ENCODE measurements at regions not wholly inside any gene's neighbourhood (a gene's known extent, or its start where the extent isn't known, plus 50 kb on each side); places are given as distances from the start of the nearest gene placed in this dataset.
"Not testable (repeated sequence)": the region's sequence is repeated elsewhere in the genome, so short reads cannot be mapped to it uniquely, and the experiment has no call there.

DNA sequence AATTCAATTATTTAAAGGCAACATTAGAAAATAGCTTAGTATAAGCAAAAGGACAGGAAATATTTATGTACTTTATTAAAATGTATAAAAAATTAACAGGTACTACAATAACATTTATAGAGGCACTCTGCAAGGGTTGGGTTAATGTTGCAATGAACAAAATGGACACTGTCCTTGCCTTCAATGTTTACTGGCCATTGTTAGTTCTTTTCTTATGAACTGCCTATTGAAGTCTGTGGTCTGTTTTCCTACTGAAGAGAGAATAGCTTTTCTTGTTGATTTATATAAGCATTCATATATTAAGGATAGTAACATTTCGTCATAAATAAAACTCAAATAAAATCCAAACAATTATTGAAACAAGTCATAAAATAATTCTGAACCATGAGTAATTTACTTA, 135.3 kb upstream of the BEND6 start:
- Histone ChIP-seq H3K4me3 (no peak overlapping the region), H3K27ac (no peak overlapping the region)
- TF ChIP-seq, protein P1, sequence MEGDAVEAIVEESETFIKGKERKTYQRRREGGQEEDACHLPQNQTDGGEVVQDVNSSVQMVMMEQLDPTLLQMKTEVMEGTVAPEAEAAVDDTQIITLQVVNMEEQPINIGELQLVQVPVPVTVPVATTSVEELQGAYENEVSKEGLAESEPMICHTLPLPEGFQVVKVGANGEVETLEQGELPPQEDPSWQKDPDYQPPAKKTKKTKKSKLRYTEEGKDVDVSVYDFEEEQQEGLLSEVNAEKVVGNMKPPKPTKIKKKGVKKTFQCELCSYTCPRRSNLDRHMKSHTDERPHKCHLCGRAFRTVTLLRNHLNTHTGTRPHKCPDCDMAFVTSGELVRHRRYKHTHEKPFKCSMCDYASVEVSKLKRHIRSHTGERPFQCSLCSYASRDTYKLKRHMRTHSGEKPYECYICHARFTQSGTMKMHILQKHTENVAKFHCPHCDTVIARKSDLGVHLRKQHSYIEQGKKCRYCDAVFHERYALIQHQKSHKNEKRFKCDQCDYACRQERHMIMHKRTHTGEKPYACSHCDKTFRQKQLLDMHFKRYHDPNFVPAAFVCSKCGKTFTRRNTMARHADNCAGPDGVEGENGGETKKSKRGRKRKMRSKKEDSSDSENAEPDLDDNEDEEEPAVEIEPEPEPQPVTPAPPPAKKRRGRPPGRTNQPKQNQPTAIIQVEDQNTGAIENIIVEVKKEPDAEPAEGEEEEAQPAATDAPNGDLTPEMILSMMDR (IDR thresholded peaks at IDR 0.05): no peak
- DNase-seq (ENCODE audit: low spot score): no peak

DNA sequence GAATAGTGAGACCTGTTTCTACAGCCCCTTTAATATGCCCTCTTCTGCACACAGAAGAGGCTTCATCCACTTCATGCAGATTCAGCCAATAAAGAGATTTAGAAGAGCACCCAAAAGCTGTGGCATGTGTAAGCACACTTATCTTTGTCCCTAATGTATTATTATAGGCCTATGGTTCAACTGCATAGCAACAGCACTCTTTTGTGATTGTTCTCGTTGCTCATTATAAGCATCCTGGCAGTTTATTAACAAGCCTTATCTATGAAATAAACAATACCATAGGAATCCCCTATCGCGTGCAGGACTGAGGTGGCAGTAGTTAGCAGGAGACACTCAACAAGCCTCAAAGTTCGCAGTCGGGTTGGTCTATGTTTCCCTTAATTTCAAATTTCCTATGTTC, 138.5 kb upstream of the BEND6 start:
- TF ChIP-seq, protein P1 (IDR thresholded peaks at IDR 0.05): no peak
- Histone ChIP-seq H3K27ac (no peak overlapping the region), H3K4me3 (no peak overlapping the region)
- no peak for DNase-seq (ENCODE audit: low spot score)

DNA sequence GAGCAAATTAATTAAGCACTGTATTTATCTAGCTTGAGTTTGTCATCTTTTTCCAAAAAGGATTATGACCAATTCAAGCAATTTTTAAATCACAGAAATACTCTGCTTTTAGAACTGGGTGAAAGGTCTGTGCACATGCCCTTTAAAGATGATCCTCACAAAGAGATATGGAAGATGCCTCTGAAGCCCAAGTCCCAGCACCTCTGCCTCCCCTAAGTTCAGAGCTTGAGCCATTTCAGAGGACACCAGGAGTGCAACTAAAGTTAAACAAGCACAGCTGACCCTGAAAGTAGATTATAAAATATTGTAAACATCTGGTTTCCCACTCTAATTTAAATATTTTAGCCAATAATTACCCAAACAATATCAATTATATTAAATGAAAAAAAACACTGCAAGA, 139.5 kb upstream of the BEND6 start:
- TF ChIP-seq, protein P1 (IDR thresholded peaks at IDR 0.05): no peak
- H3K4me3 ChIP-seq: no peak overlapping the region
- H3K27ac ChIP-seq: no peak overlapping the region
- DNase-seq (ENCODE audit: low spot score): no peak

DNA sequence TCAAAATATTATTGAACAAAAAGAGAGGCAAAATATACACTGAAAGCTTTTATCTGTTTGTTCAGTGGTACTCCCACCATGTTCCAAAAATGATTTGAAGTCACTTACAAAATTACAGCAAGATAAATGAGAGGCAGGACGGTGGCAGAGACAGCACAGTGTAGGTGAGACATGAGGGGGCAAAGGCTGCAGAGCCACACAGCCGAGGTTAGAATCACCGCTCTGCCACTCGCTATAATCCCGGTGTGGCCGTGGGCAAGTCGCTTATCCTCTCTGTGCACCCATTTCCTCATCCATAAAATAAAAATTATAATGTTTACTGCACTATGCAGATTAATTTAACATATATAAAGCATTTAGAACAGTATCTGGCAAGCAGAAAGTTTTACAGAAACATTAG, 140.1 kb upstream of the BEND6 start:
- Histone ChIP-seq H3K27ac (no peak overlapping the region), H3K4me3 (no peak overlapping the region)
- DNase-seq (ENCODE audit: low spot score): no peak
- TF ChIP-seq, protein P1 (IDR thresholded peaks at IDR 0.05): no peak

DNA sequence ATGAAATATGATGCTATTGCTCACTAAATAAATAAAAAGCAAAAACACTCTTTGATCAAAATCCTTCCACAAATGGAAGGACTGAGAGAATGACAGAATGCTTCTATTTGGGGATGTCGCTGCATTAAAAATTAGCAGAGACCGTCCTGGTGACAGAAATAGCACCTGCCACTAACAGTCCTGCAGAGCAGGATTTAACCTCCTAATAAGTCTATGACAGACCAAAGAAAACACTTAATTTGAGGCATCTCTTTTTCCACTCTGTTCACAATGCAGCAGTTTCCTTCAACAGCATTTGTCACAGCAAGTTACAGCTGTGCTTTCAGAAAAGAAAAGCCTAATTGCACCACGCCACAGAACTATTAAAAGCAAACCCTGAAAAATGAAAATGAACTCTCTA, 140.6 kb upstream of the BEND6 start:
- H3K4me3 ChIP-seq: no peak overlapping the region
- no peak for DNase-seq (ENCODE audit: low spot score)
- H3K27ac ChIP-seq: no peak overlapping the region
- TF ChIP-seq, protein P1 (IDR thresholded peaks at IDR 0.05): no peak

DNA sequence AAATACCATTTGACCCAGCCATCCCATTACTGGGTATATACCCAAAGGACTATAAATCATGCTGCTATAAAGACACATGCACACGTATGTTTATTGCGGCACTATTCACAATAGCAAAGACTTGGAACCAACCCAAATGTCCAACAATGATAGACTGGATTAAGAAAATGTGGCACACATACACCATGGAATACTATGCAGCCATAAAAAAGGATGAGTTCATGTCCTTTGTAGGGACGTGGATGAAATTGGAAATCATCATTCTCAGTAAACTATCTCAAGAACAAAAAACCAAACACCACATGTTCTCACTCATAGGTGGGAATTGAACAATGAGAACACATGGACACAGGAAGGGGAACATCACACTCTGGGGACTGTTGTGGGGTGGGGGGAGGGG, 142.1 kb upstream of the BEND6 start:
- H3K4me3 ChIP-seq; H3K27ac ChIP-seq; DNase-seq (ENCODE audit: low spot score): not testable (repeated sequence)

DNA sequence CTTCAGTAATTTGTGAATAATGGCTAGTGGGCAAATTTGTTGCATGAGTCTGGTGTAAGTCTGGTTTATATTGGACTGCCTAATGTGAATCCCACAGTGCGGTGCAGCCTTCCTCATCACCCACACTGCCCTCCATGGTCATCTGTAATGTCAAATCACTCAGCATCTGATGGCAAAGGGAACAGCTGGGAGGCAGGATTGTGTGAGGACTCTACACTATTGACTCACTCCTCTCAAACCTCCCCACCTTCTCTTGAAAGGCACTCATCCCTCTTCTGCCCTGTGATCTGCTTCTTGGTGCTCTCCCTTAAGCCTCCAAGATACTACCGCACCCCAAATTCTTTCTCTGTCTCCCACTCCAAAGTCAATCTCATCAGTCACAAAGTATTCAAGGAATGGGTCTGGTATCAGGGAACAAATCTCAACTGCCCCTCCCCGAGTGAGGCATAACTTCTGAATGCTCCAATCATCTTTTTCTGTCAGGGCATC, 146.0 kb upstream of the BEND6 start:
- H3K27ac ChIP-seq: peak overlapping the region in 1 of 2 donors; percentile 1

More for the DNA sequence above, 146.0 kb upstream of the BEND6 start:
- DNase-seq (ENCODE audit: low spot score): no peak
- no peak overlapping the region for H3K4me3 ChIP-seq
- TF ChIP-seq, protein P1 (IDR thresholded peaks at IDR 0.05): no peak

Measured in coronary artery (tissue), 2 donors.